ENCODE measurements at regions not wholly inside any gene's neighbourhood (a gene's known extent, or its start where the extent isn't known, plus 50 kb on each side); places are given as distances from the start of the nearest gene placed in this dataset.

DNA sequence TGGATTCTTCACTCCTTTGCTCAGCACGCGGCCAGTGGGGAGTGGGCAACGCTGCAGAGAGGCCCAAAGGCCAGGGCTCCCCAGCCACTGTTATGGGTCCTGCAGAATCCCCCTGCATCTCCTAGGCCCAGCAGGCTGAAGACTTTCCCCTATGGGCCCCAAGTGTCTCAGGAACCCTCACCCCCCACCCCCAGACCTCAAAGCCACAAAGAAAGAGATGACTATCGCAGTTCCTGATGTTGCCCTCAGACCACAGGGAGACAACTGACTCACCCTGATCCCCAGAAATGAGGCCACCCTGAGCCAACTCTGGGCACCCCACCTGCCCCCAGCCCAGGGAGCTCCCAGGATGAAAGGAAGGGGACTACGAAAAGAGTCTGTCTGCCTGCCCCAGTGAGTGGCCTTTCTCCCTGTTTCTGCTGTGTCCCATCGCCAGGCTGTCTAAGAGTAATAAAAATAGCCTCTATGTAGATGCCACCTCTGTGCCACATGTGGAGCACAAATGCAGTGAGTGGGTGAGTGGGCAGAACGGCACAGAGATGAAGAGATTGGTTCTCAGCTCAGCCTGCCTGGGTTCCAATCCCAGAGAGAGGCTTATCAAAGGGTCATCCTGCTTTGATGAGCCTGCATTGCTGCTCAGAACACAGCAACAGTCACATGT is 283.0 kb downstream of the UACA start:
- H3K9me3 ChIP-seq: no peaks in the 10 kb centered on the region
- no peaks in the 10 kb centered on the region for H3K27me3 ChIP-seq
- 68 to 89% (median 85%) methylated on average over 7 of the region's 7 CpGs for WGBS, 5 donors
- intact Hi-C loops (cut with DNase I; ENCODE audit: low total_unique reads): no loop called here
- H3K4me3 ChIP-seq: no peak overlapping the region
- peaks cover 5 to 50% (median 11%) of the 10 kb centered on the region in 4 donors for H3K4me1 ChIP-seq
- no peaks in the 10 kb centered on the region for H3K36me3 ChIP-seq
- H3K27ac ChIP-seq: no peak overlapping the region
- no peak for TF ChIP-seq POLR2A (IDR thresholded peaks at IDR 0.05)
- no peak for TF ChIP-seq EP300 (IDR thresholded peaks at IDR 0.05)
- no peak for TF ChIP-seq POLR2AphosphoS5 (IDR thresholded peaks at IDR 0.05)
- TF ChIP-seq, protein P1, sequence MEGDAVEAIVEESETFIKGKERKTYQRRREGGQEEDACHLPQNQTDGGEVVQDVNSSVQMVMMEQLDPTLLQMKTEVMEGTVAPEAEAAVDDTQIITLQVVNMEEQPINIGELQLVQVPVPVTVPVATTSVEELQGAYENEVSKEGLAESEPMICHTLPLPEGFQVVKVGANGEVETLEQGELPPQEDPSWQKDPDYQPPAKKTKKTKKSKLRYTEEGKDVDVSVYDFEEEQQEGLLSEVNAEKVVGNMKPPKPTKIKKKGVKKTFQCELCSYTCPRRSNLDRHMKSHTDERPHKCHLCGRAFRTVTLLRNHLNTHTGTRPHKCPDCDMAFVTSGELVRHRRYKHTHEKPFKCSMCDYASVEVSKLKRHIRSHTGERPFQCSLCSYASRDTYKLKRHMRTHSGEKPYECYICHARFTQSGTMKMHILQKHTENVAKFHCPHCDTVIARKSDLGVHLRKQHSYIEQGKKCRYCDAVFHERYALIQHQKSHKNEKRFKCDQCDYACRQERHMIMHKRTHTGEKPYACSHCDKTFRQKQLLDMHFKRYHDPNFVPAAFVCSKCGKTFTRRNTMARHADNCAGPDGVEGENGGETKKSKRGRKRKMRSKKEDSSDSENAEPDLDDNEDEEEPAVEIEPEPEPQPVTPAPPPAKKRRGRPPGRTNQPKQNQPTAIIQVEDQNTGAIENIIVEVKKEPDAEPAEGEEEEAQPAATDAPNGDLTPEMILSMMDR (IDR thresholded peaks at IDR 0.05): no peak
- no peak for DNase-seq

DNA sequence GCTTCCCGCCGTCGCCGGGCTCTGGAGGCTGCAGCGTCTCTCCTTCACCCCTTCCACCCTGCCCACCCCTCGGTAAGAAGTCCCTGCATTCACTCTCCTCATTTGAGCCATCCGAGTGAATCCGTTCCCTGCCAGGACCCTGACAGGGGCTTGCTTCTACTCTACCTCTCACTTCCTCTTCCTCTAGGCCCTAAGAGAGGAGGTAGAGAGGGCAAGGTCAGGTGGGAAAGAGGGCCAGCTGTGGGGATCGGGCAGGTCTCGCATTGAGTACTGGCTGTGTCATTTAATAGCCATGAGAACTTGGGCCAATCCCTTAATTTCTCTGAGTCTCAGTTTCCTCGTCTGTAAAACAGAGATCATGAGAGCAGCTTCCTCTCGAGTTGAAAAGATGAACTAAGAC is 283.6 kb downstream of the UACA start:
- intact Hi-C loops (cut with DNase I; ENCODE audit: low total_unique reads): no loop called here
- Histone ChIP-seq H3K36me3 (no peaks in the 10 kb centered on the region), H3K4me1 (peaks cover 5 to 54% (median 14%) of the 10 kb centered on the region in 4 donors), H3K27me3 (no peaks in the 10 kb centered on the region), H3K4me3 (no peak overlapping the region), H3K9me3 (no peaks in the 10 kb centered on the region), H3K27ac (no peak overlapping the region)
- TF ChIP-seq POLR2A (IDR thresholded peaks at IDR 0.05) (no peak), EP300 (IDR thresholded peaks at IDR 0.05) (no peak), POLR2AphosphoS5 (IDR thresholded peaks at IDR 0.05) (no peak)
- TF ChIP-seq, protein P1 (IDR thresholded peaks at IDR 0.05): no peak
- 84 to 87% (median 86%) methylated on average over 12 of the region's 12 CpGs for WGBS, 5 donors
- no peak for DNase-seq

DNA sequence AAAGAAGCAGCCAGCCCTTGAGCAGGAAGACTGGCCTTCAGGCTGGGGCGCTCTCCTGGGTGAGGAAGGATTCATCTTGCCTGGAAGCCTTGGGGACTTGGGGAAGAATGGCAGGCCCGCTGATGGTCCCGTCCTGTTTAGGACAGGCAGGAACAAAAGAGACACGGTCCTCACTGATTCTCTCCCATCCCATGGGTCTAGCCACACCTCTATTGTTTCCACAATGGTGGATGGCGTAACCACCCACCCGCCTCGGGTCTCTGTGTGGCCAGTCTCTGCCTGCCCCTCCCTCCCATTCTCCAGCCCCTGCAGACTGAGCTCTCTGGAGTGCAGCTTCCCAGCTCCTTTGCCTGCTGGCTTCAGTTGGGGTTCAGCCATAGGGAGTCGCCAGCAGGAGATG is 284.3 kb downstream of the UACA start:
- no peak for DNase-seq
- H3K4me1 ChIP-seq: peaks cover 9 to 62% (median 21%) of the 10 kb centered on the region in 4 donors
- H3K4me3 ChIP-seq: no peak overlapping the region
- intact Hi-C loops (cut with DNase I; ENCODE audit: low total_unique reads): no loop called here
- TF ChIP-seq POLR2A (IDR thresholded peaks at IDR 0.05): no peak
- no peak for TF ChIP-seq POLR2AphosphoS5 (IDR thresholded peaks at IDR 0.05)
- TF ChIP-seq, protein P1 (IDR thresholded peaks at IDR 0.05): no peak
- no peak for TF ChIP-seq EP300 (IDR thresholded peaks at IDR 0.05)
- no peaks in the 10 kb centered on the region for H3K27me3 ChIP-seq
- WGBS, 5 donors: 81 to 88% (median 87%) methylated on average over 8 of the region's 8 CpGs
- H3K27ac ChIP-seq: no peak overlapping the region
- H3K36me3 ChIP-seq: no peaks in the 10 kb centered on the region
- no peaks in the 10 kb centered on the region for H3K9me3 ChIP-seq

DNA sequence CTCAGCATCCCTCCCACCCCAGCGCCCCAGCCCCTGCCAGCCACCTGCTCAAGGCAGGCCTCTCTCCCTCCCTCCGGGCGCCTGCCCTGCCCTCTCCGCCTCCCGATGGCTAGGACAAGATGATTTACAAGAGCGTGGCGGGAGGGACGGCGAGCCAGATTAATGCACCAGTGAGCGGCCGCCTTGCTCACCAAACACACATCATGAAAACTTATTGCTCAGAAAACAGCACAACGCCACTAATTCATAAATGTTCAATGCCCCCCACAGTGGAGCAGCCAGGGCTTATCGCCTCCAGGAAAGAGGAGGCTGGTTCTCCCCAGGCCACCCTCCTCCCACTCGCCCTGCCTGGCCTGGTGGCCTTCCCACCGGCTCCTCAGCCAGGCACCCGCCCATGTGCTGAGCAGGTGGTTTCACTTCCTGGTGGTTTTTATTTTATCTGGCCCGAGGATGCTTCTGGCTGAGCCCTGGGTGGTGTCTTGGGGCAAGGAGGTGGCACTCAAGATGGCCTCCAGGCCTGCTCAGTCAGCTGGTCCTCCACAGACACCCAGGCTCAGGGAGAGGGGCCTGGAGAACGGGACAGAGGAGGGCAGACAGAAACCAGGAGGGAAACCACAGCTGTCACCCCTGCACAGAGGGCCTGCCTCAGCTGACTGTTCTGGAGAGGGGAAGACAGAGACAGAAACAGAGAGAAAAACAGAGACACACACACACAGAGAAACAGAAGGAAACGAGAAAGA is 284.9 kb downstream of the UACA start:
- H3K27ac ChIP-seq: no peak overlapping the region
- WGBS, 5 donors: 77 to 86% (median 79%) methylated on average over 18 to 19 of the region's 19 CpGs

More for the DNA sequence above, 284.9 kb downstream of the UACA start:
- Histone ChIP-seq H3K27me3 (no peaks in the 10 kb centered on the region), H3K4me3 (no peak overlapping the region), H3K9me3 (no peaks in the 10 kb centered on the region), H3K36me3 (no peaks in the 10 kb centered on the region), H3K4me1 (peaks cover 15 to 62% (median 27%) of the 10 kb centered on the region in 4 donors)
- TF ChIP-seq POLR2A (IDR thresholded peaks at IDR 0.05) (no peak), POLR2AphosphoS5 (IDR thresholded peaks at IDR 0.05) (no peak), EP300 (IDR thresholded peaks at IDR 0.05) (no peak)
- TF ChIP-seq, protein P1 (IDR thresholded peaks at IDR 0.05): no peak
- intact Hi-C loops (cut with DNase I; ENCODE audit: low total_unique reads): no loop called here
- DNase-seq: no peak

Measured in stomach (tissue), 8 donors.